T-cell (primary cell): ENCODE measurements at regions not wholly inside any gene's neighbourhood (a gene's known extent, or its start where the extent isn't known, plus 50 kb on each side); places are given as distances from the start of the nearest gene placed in this dataset.

Source experiments
- ATAC-seq, 4 experiments: fragments of 200-7000 bp in 3 of 4; fragments of 150-1000 bp in 1 of 4; cut with Tn5 transposase; replicated peaks in 1 of 4; 1 replicate in 3 of 4; 2 replicates in 1 of 4; pipeline ENCODE4 v1.10.0; 2021; ENCODE audit warnings: moderate library complexity in 3 of 4, mild to moderate bottlenecking in 2 of 4, moderate number of reproducible peaks in 1 of 4
- CTCF ChIA-PET, 2 donors: fragments of 300-600 bp; sonication (Branson Sonifier 250); formaldehyde crosslinking; loops; one replicate each; lab custom pipeline; 2022; ENCODE audit warnings: antibody characterized with exemption in 2 of 2; lab: Charles Lee
- POLR2A ChIA-PET, 2 donors: fragments of 300-600 bp; sonication (Branson Sonifier 250); formaldehyde crosslinking; loops; one replicate each; lab custom pipeline; 2022; ENCODE audit warnings: antibody characterized with exemption in 2 of 2; lab: Charles Lee
- DNase-seq, 35 experiments: peaks; one replicate each; pipeline versions ENCODE4 v3.0.0 to v3.0.0-alpha.2; 2013 to 2023
- H3K27ac ChIP-seq: one replicate; pipeline ENCODE4 v1.5.1; 2013; ENCODE audit warnings: low read length
- H3K27me3 ChIP-seq, 2 experiments: replicated peaks in 1 of 2; 1 replicate in 1 of 2; 2 replicates in 1 of 2; pipeline versions ENCODE4 v1.6.1 to v1.7.0; 2013; ENCODE audit warnings: low read length in 1 of 2, mixed read lengths in 1 of 2; ENCODE audit not compliant: control insufficient read depth in 2 of 2, insufficient read depth in 2 of 2; ENCODE audit errors: extremely low read depth in 1 of 2
- H3K36me3 ChIP-seq, 2 donors: 1 replicate in 1 of 2; 2 replicates in 1 of 2; pipeline versions ENCODE4 v1.6.1 to v1.7.0; 2013; ENCODE audit warnings: low read length in 1 of 2; ENCODE audit not compliant: control insufficient read depth in 2 of 2, insufficient read depth in 1 of 2; ENCODE audit errors: extremely low read depth in 1 of 2
- H3K4me1 ChIP-seq, 2 experiments: 1 replicate in 1 of 2; 2 replicates in 1 of 2; pipeline versions ENCODE4 v1.6.1 to v1.7.0; 2013; ENCODE audit warnings: low read length in 2 of 2, mixed read lengths in 1 of 2; ENCODE audit not compliant: insufficient read depth in 2 of 2, control insufficient read depth in 1 of 2; ENCODE audit errors: extremely low read depth in 1 of 2
- H3K4me3 ChIP-seq, 2 donors: 1 replicate in 1 of 2; 2 replicates in 1 of 2; pipeline versions ENCODE4 v1.5.1 to v1.7.0; 2013; ENCODE audit warnings: mild to moderate bottlenecking in 2 of 2, low read length in 1 of 2, moderate library complexity in 1 of 2; ENCODE audit not compliant: control insufficient read depth in 1 of 2; ENCODE audit errors: extremely low read depth in 1 of 2
- H3K9me3 ChIP-seq: 2 replicates; pipeline ENCODE4 v1.7.0; 2013
- H3K27ac Mint-ChIP-seq, 2 donors: one replicate each; pipeline ENCODE4 v1.8.0; 2020 to 2021; ENCODE audit warnings: mild to moderate bottlenecking in 2 of 2, mixed read lengths in 2 of 2
- H3K27me3 Mint-ChIP-seq, 2 donors: one replicate each; pipeline ENCODE4 v1.8.0; 2021 to 2022; ENCODE audit warnings: mixed read lengths in 2 of 2
- H3K36me3 Mint-ChIP-seq: one replicate; pipeline ENCODE4 v1.8.0; 2021; ENCODE audit warnings: mixed read lengths
- H3K4me1 Mint-ChIP-seq, 3 donors: one replicate each; pipeline ENCODE4 v1.8.0; 2020 to 2022; ENCODE audit warnings: mixed read lengths in 3 of 3, mild to moderate bottlenecking in 1 of 3
- H3K4me3 Mint-ChIP-seq, 3 donors: one replicate each; pipeline ENCODE4 v1.8.0; 2020 to 2022; ENCODE audit warnings: mild to moderate bottlenecking in 3 of 3, mixed read lengths in 3 of 3, moderate library complexity in 3 of 3
- H3K9me3 Mint-ChIP-seq, 3 donors: one replicate each; pipeline ENCODE4 v1.8.0; 2020 to 2022; ENCODE audit warnings: mixed read lengths in 3 of 3
- WGBS: methylation state at CpG from one replicate; pipeline ENCODE4 v1.1.5; 2013; ENCODE audit warnings: missing lambda C conversion rate; ENCODE audit not compliant: insufficient coverage; 5-methylcytosine and 5-hydroxymethylcytosine counted together

GRCh38 chr5:166505067-166505466 lies 1786.4 kb upstream of the WWC1 start:
- Histone ChIP-seq H3K27me3 (no peaks in the 10 kb centered on the region), H3K4me3 (no peak overlapping the region), H3K4me1 (no peaks in the 10 kb centered on the region), H3K27ac (no peak overlapping the region), H3K36me3 (no peaks in the 10 kb centered on the region), H3K9me3 (peaks cover 5% of the 10 kb centered on the region)
- H3K27me3 Mint-ChIP-seq: no peaks in the 10 kb centered on the region
- H3K4me1 Mint-ChIP-seq: no peaks in the 10 kb centered on the region
- ATAC-seq (no peak), DNase-seq (no peak)
- 100% methylated on average over 1 of the region's 2 CpGs for WGBS
- no peak overlapping the region for H3K4me3 Mint-ChIP-seq
- ChIA-PET CTCF (no interaction called here), POLR2A (no interaction called here)
- H3K36me3 Mint-ChIP-seq: no peaks in the 10 kb centered on the region
- peaks cover 21 to 37% (median 24%) of the 10 kb centered on the region in 3 donors for H3K9me3 Mint-ChIP-seq
- no peak overlapping the region for H3K27ac Mint-ChIP-seq

- ChIA-PET POLR2A (no interaction called here), CTCF (no interaction called here)
- H3K4me1 Mint-ChIP-seq: no peaks in the 10 kb centered on the region
- H3K36me3 ChIP-seq: no peaks in the 10 kb centered on the region
- H3K4me1 ChIP-seq: no peaks in the 10 kb centered on the region
- H3K4me3 ChIP-seq: no peak overlapping the region
- peaks cover 5% of the 10 kb centered on the region for H3K9me3 ChIP-seq
- H3K9me3 Mint-ChIP-seq: peaks cover 20 to 37% (median 24%) of the 10 kb centered on the region in 3 donors
- no peak overlapping the region for H3K4me3 Mint-ChIP-seq
- ATAC-seq: no peak
- H3K27me3 ChIP-seq: no peaks in the 10 kb centered on the region
- H3K27ac ChIP-seq: no peak overlapping the region
- H3K27me3 Mint-ChIP-seq: no peaks in the 10 kb centered on the region
- H3K36me3 Mint-ChIP-seq: no peaks in the 10 kb centered on the region
- DNase-seq: no peak
- H3K27ac Mint-ChIP-seq: no peak overlapping the region
These were observed 1785.9 kb upstream of the WWC1 start for GRCh38 chr5:166505544-166505943.

- Mint-ChIP-seq H3K36me3 (no peaks in the 10 kb centered on the region), H3K9me3 (peaks cover 19 to 38% (median 21%) of the 10 kb centered on the region in 3 donors), H3K4me1 (no peaks in the 10 kb centered on the region), H3K4me3 (no peak overlapping the region), H3K27me3 (no peaks in the 10 kb centered on the region), H3K27ac (no peak overlapping the region)
- DNase-seq: no peak
- H3K36me3 ChIP-seq: no peaks in the 10 kb centered on the region
- H3K27ac ChIP-seq: no peak overlapping the region
- no peak for ATAC-seq
- no peaks in the 10 kb centered on the region for H3K27me3 ChIP-seq
- H3K4me1 ChIP-seq: no peaks in the 10 kb centered on the region
- POLR2A ChIA-PET: no interaction called here
- H3K9me3 ChIP-seq: peaks cover 5% of the 10 kb centered on the region
- WGBS: no CpG with 5 or more reads among the region's 2 CpGs
- CTCF ChIA-PET: no interaction called here
- no peak overlapping the region for H3K4me3 ChIP-seq
These were observed 1783.5 kb upstream of the WWC1 start for GRCh38 chr5:166507810-166508425.

- POLR2A ChIA-PET: no interaction called here
- H3K27me3 ChIP-seq: no peaks in the 10 kb centered on the region
- ATAC-seq (no peak), DNase-seq (no peak)
- no peak overlapping the region for H3K4me3 ChIP-seq
- H3K27me3 Mint-ChIP-seq: no peaks in the 10 kb centered on the region
- no peaks in the 10 kb centered on the region for H3K4me1 ChIP-seq
- H3K27ac Mint-ChIP-seq: no peak overlapping the region
- no peaks in the 10 kb centered on the region for H3K36me3 Mint-ChIP-seq
- H3K27ac ChIP-seq: no peak overlapping the region
- CTCF ChIA-PET: no interaction called here
- peaks cover 16 to 38% (median 21%) of the 10 kb centered on the region in 3 donors for H3K9me3 Mint-ChIP-seq
- no peaks in the 10 kb centered on the region for H3K4me1 Mint-ChIP-seq
- WGBS: no CpG with 5 or more reads among the region's 3 CpGs
- H3K9me3 ChIP-seq: peaks cover 5% of the 10 kb centered on the region
- H3K4me3 Mint-ChIP-seq: no peak overlapping the region
- no peaks in the 10 kb centered on the region for H3K36me3 ChIP-seq
These were observed 1782.4 kb upstream of the WWC1 start for GRCh38 chr5:166509085-166509484.

- no peak for ATAC-seq
- H3K27me3 ChIP-seq: no peaks in the 10 kb centered on the region
- 74% methylated on average over 5 of the region's 5 CpGs for WGBS
- H3K36me3 ChIP-seq: no peaks in the 10 kb centered on the region
- CTCF ChIA-PET: no interaction called here
- POLR2A ChIA-PET: no interaction called here
- H3K4me3 ChIP-seq: no peak overlapping the region
- H3K27me3 Mint-ChIP-seq: no peaks in the 10 kb centered on the region
- no peaks in the 10 kb centered on the region for H3K36me3 Mint-ChIP-seq
- DNase-seq: no peak
- H3K9me3 Mint-ChIP-seq: peaks cover 5 to 17% (median 6%) of the 10 kb centered on the region in 3 donors
- H3K4me3 Mint-ChIP-seq: no peak overlapping the region
- H3K4me1 ChIP-seq: no peaks in the 10 kb centered on the region
- no peak overlapping the region for H3K27ac ChIP-seq
- H3K9me3 ChIP-seq: no peaks in the 10 kb centered on the region
- no peak overlapping the region for H3K27ac Mint-ChIP-seq
- no peaks in the 10 kb centered on the region for H3K4me1 Mint-ChIP-seq
These were observed 1773.5 kb upstream of the WWC1 start for GRCh38 chr5:166517976-166518375.

GRCh38 chr5:166523206-166523605 lies 1768.2 kb upstream of the WWC1 start:
- H3K36me3 ChIP-seq: no peaks in the 10 kb centered on the region
- no peaks in the 10 kb centered on the region for H3K36me3 Mint-ChIP-seq
- no peaks in the 10 kb centered on the region for H3K9me3 ChIP-seq
- DNase-seq (no peak), ATAC-seq (no peak)
- H3K4me1 Mint-ChIP-seq: no peaks in the 10 kb centered on the region
- H3K4me3 ChIP-seq: no peak overlapping the region
- POLR2A ChIA-PET: no interaction called here
- H3K27ac ChIP-seq: no peak overlapping the region
- 55% methylated on average over 2 of the region's 2 CpGs for WGBS
- H3K4me1 ChIP-seq: no peaks in the 10 kb centered on the region
- no peak overlapping the region for H3K27ac Mint-ChIP-seq
- no peaks in the 10 kb centered on the region for H3K27me3 ChIP-seq
- H3K27me3 Mint-ChIP-seq: no peaks in the 10 kb centered on the region
- peaks cover 10 to 21% (median 12%) of the 10 kb centered on the region in 3 donors for H3K9me3 Mint-ChIP-seq
- CTCF ChIA-PET: no interaction called here
- H3K4me3 Mint-ChIP-seq: no peak overlapping the region

DNA sequence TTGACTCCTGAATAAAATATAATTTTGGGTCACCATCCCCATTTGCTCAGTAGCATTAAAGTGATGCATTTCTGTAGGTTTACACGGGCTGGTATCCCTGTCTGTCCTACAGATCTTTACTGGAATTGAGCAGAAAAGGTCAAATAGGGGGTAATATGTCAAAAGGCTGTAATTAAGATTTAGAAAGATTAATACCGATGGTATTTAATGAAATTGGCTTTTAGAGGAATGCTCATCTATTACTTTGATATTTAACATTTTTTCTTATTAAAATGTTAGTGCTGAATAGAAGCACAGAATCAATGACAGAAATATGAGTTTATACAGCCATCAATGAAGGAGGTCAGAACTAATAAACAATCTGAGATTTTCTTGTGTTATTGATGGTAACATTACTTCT lies 1762.2 kb upstream of the WWC1 start:
- no peaks in the 10 kb centered on the region for H3K27me3 Mint-ChIP-seq
- no peaks in the 10 kb centered on the region for H3K36me3 ChIP-seq
- no peaks in the 10 kb centered on the region for H3K4me1 ChIP-seq
- no peaks in the 10 kb centered on the region for H3K9me3 ChIP-seq
- H3K4me3 ChIP-seq: no peak overlapping the region
- ChIA-PET POLR2A (no interaction called here), CTCF (no interaction called here)
- H3K4me1 Mint-ChIP-seq: no peaks in the 10 kb centered on the region
- H3K27me3 ChIP-seq: no peaks in the 10 kb centered on the region
- no peak for ATAC-seq
- no peak overlapping the region for H3K27ac Mint-ChIP-seq
- H3K4me3 Mint-ChIP-seq: no peak overlapping the region
- no peak overlapping the region for H3K27ac ChIP-seq
- H3K9me3 Mint-ChIP-seq: peaks cover 5 to 16% (median 7%) of the 10 kb centered on the region in 3 donors
- no peaks in the 10 kb centered on the region for H3K36me3 Mint-ChIP-seq
- WGBS: no CpG with 5 or more reads among the region's 2 CpGs
- no peak for DNase-seq
